H54 (cell line): ENCODE measurements at regions not wholly inside any gene's neighbourhood (a gene's known extent, or its start where the extent isn't known, plus 50 kb on each side); places are given as distances from the start of the nearest gene placed in this dataset.
"Not testable (repeated sequence)": the region's sequence is repeated elsewhere in the genome, so short reads cannot be mapped to it uniquely, and the experiment has no call there.

Experiments
- DNase-seq: peaks from one replicate; pipeline ENCODE4 v3.0.0; 2011; ENCODE audit warnings: low spot score, mixed read lengths; ENCODE audit not compliant: insufficient read length
- FAIRE-seq: peaks from 3 replicates; lab custom pipeline; 2011; peaks lifted over from hg19 to GRCh38; lab: Jason Lieb, UNC
- POLR2A ChIP-seq: IDR thresholded peaks from 2 replicates; pipeline ENCODE4 v1.6.1; 2011; ENCODE audit warnings: low read depth, mild to moderate bottlenecking, low read length

- DNase-seq: no peak
- peak; percentile 6 for FAIRE-seq
- no peak for TF ChIP-seq POLR2A
Measured at GRCh38 chr12:46548605-46549071, 176.1 kb upstream of the SLC38A2 start.

GRCh38 chr12:46547421-46548354 lies 175.1 kb upstream of the SLC38A2 start:
- DNase-seq (no peak), FAIRE-seq (no peak)
- no peak for TF ChIP-seq POLR2A

- FAIRE-seq: no peak
- no peak for DNase-seq
Measured at GRCh38 chr12:46546634-46547273, 174.2 kb upstream of the SLC38A2 start.

GRCh38 chr12:46543378-46543795 lies 170.8 kb upstream of the SLC38A2 start:
- not testable (repeated sequence) for FAIRE-seq

More at GRCh38 chr12:46546634-46547273, 174.2 kb upstream of the SLC38A2 start:
- TF ChIP-seq POLR2A: no peak

GRCh38 chr12:46538976-46539375 lies 166.4 kb upstream of the SLC38A2 start:
- no peak for TF ChIP-seq POLR2A
- FAIRE-seq (no peak), DNase-seq (no peak)

More at GRCh38 chr12:46543378-46543795, 170.8 kb upstream of the SLC38A2 start:
- not testable (repeated sequence) for DNase-seq

- FAIRE-seq: no peak
- DNase-seq: no peak
- TF ChIP-seq POLR2A: no peak
Measured at GRCh38 chr12:46537387-46537955, 164.9 kb upstream of the SLC38A2 start.

GRCh38 chr12:46536316-46536715 lies 163.7 kb upstream of the SLC38A2 start:
- not testable (repeated sequence) for FAIRE-seq, DNase-seq

GRCh38 chr12:46535907-46536306 lies 163.3 kb upstream of the SLC38A2 start:
- TF ChIP-seq POLR2A: no peak
- FAIRE-seq (no peak), DNase-seq (no peak)

GRCh38 chr12:46535376-46535775 lies 162.8 kb upstream of the SLC38A2 start:
- no peak for TF ChIP-seq POLR2A
- FAIRE-seq (no peak), DNase-seq (no peak)

GRCh38 chr12:46534327-46534840 lies 161.8 kb upstream of the SLC38A2 start:
- DNase-seq (no peak), FAIRE-seq (no peak)
- TF ChIP-seq POLR2A: no peak

GRCh38 chr12:46533723-46534122 lies 161.2 kb upstream of the SLC38A2 start:
- FAIRE-seq: no peak

GRCh38 chr12:46531804-46532203 lies 159.2 kb upstream of the SLC38A2 start:
- FAIRE-seq (no peak), DNase-seq (no peak)
- no peak for TF ChIP-seq POLR2A

More at GRCh38 chr12:46533723-46534122, 161.2 kb upstream of the SLC38A2 start:
- TF ChIP-seq POLR2A: no peak
- DNase-seq: no peak

GRCh38 chr12:46531059-46531785 lies 158.6 kb upstream of the SLC38A2 start:
- no peak for DNase-seq
- no peak for FAIRE-seq
- no peak for TF ChIP-seq POLR2A
